Breast epithelium (tissue), 3 donors: ENCODE measurements at regions not wholly inside any gene's neighbourhood (a gene's known extent, or its start where the extent isn't known, plus 50 kb on each side); places are given as distances from the start of the nearest gene placed in this dataset.

Experiments
- CTCF ChIP-seq, 3 donors: fragments of 450-650 bp; IDR thresholded peaks; one replicate each; pipeline ENCODE4 v1.5.1; 2016 to 2017; ENCODE audit warnings: antibody characterized with exemption in 3 of 3, mild to moderate bottlenecking in 3 of 3, moderate library complexity in 3 of 3
- POLR2AphosphoS5 ChIP-seq, 3 donors: sonication (generic); formaldehyde crosslinking; IDR thresholded peaks; one replicate each; pipeline ENCODE4 v1.6.1; 2017; ENCODE audit warnings: antibody characterized with exemption in 3 of 3

DNA sequence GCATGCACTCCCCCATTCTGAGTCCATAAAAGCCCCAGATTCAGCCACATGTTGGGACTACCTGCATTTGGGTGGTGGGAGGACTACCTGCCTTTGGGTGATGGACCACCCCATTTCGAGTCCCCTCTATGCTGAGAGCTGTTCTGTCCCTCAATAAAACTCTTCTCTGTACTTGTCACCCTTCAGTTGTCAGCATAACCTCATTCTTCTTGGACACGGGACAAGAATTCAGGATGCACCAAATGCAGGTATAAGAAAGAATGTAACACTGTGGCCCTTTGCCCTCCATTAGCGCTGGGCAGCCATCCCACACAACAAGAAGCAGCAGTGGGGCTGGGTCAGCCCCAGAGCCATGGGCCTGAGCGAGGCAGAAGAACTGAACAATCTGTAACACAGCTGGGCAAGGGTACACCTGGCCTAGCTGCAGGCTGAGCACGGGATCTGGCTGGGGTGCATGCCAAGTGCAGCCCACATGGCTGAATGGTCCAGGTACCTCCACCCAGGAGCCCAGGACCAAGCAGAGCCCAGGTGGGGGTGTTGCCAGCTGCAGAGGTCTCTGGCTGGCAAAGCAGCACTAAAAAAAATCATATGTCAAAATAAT lies 1344.3 kb upstream of the LRRTM3 start:
- TF ChIP-seq CTCF (IDR thresholded peaks at IDR 0.05) (no peak), POLR2AphosphoS5 (IDR thresholded peaks at IDR 0.05) (no peak)
